ENCODE measurements at regions not wholly inside any gene's neighbourhood (a gene's known extent, or its start where the extent isn't known, plus 50 kb on each side); places are given as distances from the start of the nearest gene placed in this dataset.
A peak's percentile ranks its signal among the peaks of the same experiment; 100 is the strongest.
"Not testable (repeated sequence)": the region's sequence is repeated elsewhere in the genome, so short reads cannot be mapped to it uniquely, and the experiment has no call there.

DNA sequence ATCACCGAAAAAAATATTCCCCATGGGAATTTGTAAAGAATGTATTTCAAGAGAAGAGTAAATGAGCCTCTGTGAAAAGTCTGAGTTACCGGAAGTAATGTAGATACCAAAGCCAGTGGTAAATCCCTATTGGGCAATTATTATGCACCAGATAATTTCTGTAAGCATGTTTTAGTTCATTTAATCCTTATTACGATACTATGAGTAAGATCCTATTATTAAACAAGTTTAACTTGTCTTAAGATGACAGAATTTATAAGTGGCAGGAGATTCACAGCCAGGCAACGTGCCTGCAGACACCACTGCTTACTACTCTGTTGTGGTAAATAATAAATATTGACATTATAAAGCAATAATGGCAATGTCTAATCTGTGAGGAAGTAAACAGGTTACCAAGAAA, 280.8 kb upstream of the RGPD4 start:
- in situ Hi-C loops (cut with HindIII; ENCODE audit: low pct_ligation_motif_present, low pct_unique_long_range_greater_than_20kb, low sequenced_read_pairs), result no loop called here
- DNase-seq, result no peak

- in situ Hi-C loops (cut with HindIII; ENCODE audit: low pct_ligation_motif_present, low pct_unique_long_range_greater_than_20kb, low sequenced_read_pairs), result no loop called here
- no peak for DNase-seq
Measured at GRCh38 chr2:107548216-107548615, 278.5 kb upstream of the RGPD4 start.

DNA sequence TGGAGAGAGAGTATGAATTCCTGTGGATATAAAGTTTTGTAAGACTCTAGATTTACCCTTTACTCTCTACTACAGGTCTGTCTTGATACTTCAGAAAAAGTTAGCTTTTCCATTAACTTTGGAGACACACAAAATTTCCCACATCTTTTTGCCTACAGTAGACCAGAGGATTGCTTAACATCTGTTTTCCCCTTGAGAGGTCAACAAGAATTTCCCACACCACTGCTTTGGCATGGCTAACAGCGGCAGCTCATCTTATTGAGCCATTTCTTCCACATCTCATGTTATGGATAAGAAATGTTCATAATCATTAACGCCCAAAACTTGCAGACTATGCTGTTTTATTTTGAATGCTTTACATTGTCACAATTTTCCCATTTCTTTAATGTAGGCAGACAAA, 273.6 kb upstream of the RGPD4 start:
- DNase-seq, result no peak

GRCh38 chr2:107553539-107553938, 273.2 kb upstream of the RGPD4 start:
- no peak for DNase-seq
- in situ Hi-C loops (cut with HindIII; ENCODE audit: low pct_ligation_motif_present, low pct_unique_long_range_greater_than_20kb, low sequenced_read_pairs), result no loop called here

More for the DNA sequence above, 273.6 kb upstream of the RGPD4 start:
- in situ Hi-C loops (cut with HindIII; ENCODE audit: low pct_ligation_motif_present, low pct_unique_long_range_greater_than_20kb, low sequenced_read_pairs), result no loop called here

DNA sequence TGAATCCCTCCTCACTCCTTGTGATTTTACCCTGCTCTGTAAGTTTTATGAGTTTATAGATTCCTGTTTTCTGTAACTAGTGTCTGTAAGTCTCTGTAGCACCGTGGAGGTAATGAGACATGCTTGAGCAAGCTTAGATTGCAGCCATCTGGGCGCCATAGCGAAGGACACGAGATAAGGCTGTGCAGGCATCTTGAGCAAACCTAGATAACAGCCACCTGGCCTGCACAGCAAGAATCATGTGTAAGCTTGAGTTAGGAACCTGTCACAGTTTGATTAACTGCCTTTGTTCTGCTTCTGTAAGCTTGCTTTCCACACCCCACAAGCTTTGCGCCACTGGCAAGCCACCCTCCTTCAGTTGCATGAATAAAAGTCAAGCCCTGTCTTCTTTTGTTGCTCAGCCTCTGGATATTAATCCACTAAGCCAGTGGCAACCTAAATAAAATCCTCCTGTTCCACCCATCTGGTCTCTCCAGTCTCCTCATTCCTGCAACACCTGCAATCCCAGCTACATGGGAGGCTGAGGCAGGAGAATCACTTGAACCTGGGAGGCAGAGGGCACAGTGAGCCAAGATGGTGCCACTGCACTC, 270.6 kb upstream of the RGPD4 start:
- in situ Hi-C loops (cut with HindIII; ENCODE audit: low pct_ligation_motif_present, low pct_unique_long_range_greater_than_20kb, low sequenced_read_pairs), result no loop called here
- DNase-seq, result no peak

DNA sequence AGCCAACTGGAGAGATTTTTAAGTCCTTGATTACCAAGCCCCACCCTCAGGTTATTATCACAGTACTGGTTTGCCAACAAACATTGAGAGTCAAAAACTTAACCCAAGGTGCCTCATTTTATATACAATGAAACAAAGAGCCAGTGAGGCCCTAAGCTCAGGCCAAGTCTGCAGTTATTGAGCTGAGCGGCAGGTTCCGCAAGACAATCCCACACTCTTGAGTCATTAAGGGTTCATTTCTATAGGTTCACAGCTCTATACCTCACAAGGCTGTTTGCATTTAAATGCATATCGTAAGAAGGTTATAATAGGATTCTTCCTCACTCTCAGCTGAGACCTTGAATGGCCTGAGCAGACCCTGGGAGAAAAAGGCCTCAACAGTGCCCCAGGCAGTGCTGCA, 268.4 kb upstream of the RGPD4 start:
- in situ Hi-C loops (cut with HindIII; ENCODE audit: low pct_ligation_motif_present, low pct_unique_long_range_greater_than_20kb, low sequenced_read_pairs), result no loop called here

GRCh38 chr2:107569496-107569895, 257.2 kb upstream of the RGPD4 start:
- in situ Hi-C loops (cut with HindIII; ENCODE audit: low pct_ligation_motif_present, low pct_unique_long_range_greater_than_20kb, low sequenced_read_pairs), result no loop called here
- no peak for DNase-seq

More for the DNA sequence above, 268.4 kb upstream of the RGPD4 start:
- no peak for DNase-seq

- no peak for DNase-seq
- in situ Hi-C loops (cut with HindIII; ENCODE audit: low pct_ligation_motif_present, low pct_unique_long_range_greater_than_20kb, low sequenced_read_pairs), result no loop called here
Measured at GRCh38 chr2:107570876-107571275, 255.8 kb upstream of the RGPD4 start.

DNA sequence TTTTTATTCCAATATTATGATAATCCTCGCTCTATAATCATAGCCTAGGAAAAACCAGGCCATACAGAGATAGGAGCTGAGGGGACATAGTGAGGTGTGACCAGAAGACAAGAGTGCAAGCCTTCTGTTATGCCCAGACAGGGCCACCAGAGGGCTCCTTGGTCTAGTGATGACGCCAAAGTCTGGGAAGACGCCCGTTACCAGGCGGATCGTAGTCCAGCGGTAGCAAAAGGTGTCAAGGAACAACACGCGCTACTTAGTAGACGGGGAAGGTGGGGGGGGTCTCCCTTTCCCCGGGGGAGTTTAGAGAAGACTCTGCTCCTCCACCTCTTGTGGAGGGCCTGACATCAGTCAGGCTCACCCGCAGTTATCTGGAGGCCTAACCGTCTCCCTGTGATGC, 253.8 kb upstream of the RGPD4 start:
- in situ Hi-C loops (cut with HindIII; ENCODE audit: low pct_ligation_motif_present, low pct_unique_long_range_greater_than_20kb, low sequenced_read_pairs), result not testable (repeated sequence)
- peak; percentile 14 for DNase-seq

- in situ Hi-C loops (cut with HindIII; ENCODE audit: low pct_ligation_motif_present, low pct_unique_long_range_greater_than_20kb, low sequenced_read_pairs), result no loop called here
- DNase-seq, result no peak
Measured at GRCh38 chr2:107576991-107577390, 249.7 kb upstream of the RGPD4 start.

- no peak for DNase-seq
- in situ Hi-C loops (cut with HindIII; ENCODE audit: low pct_ligation_motif_present, low pct_unique_long_range_greater_than_20kb, low sequenced_read_pairs), result no loop called here
Measured at GRCh38 chr2:107582487-107582886, 244.2 kb upstream of the RGPD4 start.

GRCh38 chr2:107584577-107584976, 242.1 kb upstream of the RGPD4 start:
- in situ Hi-C loops (cut with HindIII; ENCODE audit: low pct_ligation_motif_present, low pct_unique_long_range_greater_than_20kb, low sequenced_read_pairs), result no loop called here
- DNase-seq, result no peak

DNA sequence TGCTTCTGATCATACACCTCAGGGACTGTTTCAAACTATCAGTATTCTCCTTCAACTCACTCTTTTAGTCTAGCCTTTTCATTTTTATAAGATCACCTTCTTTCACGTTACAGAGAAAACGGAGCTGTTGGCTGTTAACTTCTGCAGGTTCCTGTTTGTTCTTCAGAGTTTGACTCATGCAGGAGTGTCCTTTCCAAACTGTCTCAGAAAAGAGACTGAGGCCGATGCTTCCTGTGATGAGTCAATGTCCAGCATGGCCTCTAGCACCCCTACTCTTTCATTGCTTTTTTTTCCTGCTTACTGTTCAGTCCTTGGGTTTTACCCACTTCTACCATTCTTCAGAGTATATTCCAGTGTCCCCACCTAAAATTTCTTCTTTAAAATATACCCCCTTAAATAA, 240.8 kb upstream of the RGPD4 start:
- in situ Hi-C loops (cut with HindIII; ENCODE audit: low pct_ligation_motif_present, low pct_unique_long_range_greater_than_20kb, low sequenced_read_pairs), result no loop called here
- DNase-seq, result no peak

GRCh38 chr2:107588181-107588580, 238.5 kb upstream of the RGPD4 start:
- in situ Hi-C loops (cut with HindIII; ENCODE audit: low pct_ligation_motif_present, low pct_unique_long_range_greater_than_20kb, low sequenced_read_pairs), result no loop called here
- DNase-seq, result no peak

- DNase-seq, result no peak
- in situ Hi-C loops (cut with HindIII; ENCODE audit: low pct_ligation_motif_present, low pct_unique_long_range_greater_than_20kb, low sequenced_read_pairs), result no loop called here
Measured at GRCh38 chr2:107589079-107589491, 237.6 kb upstream of the RGPD4 start.

DNA sequence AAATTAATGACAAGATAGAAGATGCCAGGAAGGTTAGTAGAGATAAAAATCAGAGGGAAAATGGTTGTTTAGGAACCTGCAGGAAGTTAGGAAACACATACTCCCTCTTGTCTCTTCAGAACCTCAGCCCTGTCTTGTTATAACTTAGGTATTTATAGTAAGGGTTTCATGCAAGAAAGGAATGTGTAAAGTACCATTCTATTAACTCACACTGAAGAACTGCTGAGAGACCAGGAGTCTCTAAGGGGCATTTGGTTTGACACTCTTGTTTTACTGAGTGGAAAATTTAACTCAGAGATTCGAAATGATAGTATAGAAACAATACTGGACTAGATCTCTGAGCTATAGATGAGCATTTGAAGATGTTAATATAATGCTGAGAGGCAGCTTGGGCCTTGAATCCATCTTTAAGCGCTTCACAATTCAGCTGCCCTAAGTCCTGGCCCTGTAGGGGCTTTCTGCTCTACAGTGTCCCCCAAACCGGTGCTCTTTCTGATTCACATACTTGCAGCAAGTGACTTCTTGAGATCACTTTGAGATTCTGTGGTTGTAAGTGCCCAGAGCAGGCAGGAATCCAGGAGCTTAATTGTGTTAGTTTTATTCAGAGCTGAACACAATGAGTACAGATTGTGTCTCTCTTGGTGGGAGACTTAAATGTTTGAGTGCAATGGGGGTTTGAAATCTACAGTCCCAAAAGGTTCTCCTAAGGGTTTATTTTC, 235.0 kb upstream of the RGPD4 start:
- in situ Hi-C loops (cut with HindIII; ENCODE audit: low pct_ligation_motif_present, low pct_unique_long_range_greater_than_20kb, low sequenced_read_pairs), result no loop called here

DNA sequence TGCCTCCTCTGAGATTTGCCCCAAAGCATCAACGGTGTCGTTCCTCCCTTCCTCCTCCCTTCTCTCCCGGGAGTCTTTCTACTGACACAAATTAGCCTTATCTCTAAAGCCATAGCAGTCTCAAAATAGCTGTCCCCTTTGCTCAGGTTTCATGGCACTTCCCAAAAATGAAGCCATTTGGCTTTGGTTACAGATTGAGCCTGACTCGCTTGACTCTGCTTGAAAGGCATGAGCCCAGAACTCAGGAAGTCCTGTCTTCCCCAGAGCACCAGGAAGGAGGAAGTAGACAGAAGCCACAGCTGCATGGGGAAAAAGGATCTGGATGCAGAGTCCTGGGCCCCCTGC, 234.4 kb upstream of the RGPD4 start:
- in situ Hi-C loops (cut with HindIII; ENCODE audit: low pct_ligation_motif_present, low pct_unique_long_range_greater_than_20kb, low sequenced_read_pairs), result no loop called here
- no peak for DNase-seq

More for the DNA sequence above, 235.0 kb upstream of the RGPD4 start:
- no peak for DNase-seq

DNA sequence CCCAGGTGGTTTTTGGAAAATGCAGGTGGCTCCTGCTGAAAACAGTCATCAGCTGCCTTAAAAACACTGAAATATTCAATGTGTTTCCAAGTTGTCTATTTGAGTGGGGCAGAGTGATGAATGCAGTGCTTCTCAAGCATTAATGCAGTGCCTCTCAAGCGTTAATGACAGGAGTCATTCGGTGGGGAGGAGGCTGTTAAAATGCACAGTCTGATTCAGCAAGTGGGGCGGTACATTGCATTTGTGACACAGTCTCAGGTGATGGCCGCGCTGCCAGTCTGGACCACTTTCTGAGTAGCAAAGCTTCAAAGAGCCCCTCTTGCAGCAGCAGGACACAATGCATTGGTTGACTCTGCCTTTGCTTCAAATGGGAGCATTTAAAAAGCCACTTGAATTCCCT, 231.4 kb upstream of the RGPD4 start:
- in situ Hi-C loops (cut with HindIII; ENCODE audit: low pct_ligation_motif_present, low pct_unique_long_range_greater_than_20kb, low sequenced_read_pairs), result no loop called here
- no peak for DNase-seq

GRCh38 chr2:107595749-107596148, 230.9 kb upstream of the RGPD4 start:
- DNase-seq, result no peak
- in situ Hi-C loops (cut with HindIII; ENCODE audit: low pct_ligation_motif_present, low pct_unique_long_range_greater_than_20kb, low sequenced_read_pairs), result no loop called here

- in situ Hi-C loops (cut with HindIII; ENCODE audit: low pct_ligation_motif_present, low pct_unique_long_range_greater_than_20kb, low sequenced_read_pairs), result no loop called here
Measured at GRCh38 chr2:107597507-107597906, 229.2 kb upstream of the RGPD4 start.

More at GRCh38 chr2:107597507-107597906, 229.2 kb upstream of the RGPD4 start:
- DNase-seq, result no peak

All from ACHN (cell line).